ENCODE measurements at regions not wholly inside any gene's neighbourhood (a gene's known extent, or its start where the extent isn't known, plus 50 kb on each side); places are given as distances from the start of the nearest gene placed in this dataset.

DNA sequence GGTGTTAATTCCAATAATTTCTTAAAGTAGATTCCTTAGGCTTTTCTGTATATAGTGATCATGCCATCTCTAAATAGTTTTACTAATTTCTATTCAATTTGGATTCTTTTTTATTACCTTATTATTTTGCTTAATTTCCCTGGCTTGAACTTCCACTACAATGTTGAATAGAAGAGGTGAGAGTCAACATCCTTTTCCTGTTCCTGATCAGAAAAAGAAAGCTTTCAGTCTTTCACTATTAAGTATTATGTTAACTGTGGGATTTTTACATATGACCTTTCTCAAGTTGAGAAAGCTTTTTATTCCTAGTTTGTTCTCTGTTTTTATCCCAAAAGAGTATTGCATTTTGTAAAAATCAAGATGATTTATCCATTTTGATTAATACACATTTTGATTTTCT lies 574.5 kb upstream of the TLE4 start:
- TF ChIP-seq, protein P1, sequence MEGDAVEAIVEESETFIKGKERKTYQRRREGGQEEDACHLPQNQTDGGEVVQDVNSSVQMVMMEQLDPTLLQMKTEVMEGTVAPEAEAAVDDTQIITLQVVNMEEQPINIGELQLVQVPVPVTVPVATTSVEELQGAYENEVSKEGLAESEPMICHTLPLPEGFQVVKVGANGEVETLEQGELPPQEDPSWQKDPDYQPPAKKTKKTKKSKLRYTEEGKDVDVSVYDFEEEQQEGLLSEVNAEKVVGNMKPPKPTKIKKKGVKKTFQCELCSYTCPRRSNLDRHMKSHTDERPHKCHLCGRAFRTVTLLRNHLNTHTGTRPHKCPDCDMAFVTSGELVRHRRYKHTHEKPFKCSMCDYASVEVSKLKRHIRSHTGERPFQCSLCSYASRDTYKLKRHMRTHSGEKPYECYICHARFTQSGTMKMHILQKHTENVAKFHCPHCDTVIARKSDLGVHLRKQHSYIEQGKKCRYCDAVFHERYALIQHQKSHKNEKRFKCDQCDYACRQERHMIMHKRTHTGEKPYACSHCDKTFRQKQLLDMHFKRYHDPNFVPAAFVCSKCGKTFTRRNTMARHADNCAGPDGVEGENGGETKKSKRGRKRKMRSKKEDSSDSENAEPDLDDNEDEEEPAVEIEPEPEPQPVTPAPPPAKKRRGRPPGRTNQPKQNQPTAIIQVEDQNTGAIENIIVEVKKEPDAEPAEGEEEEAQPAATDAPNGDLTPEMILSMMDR (IDR thresholded peaks at IDR 0.05) = no peak
- no peaks in the 10 kb centered on the region for H3K9me3 ChIP-seq
- H3K27ac ChIP-seq = no peak overlapping the region
- intact Hi-C loops (cut with DNase I) = no loop called here
- H3K9ac ChIP-seq (ENCODE audit: low read depth in 2 of 2, low read length in 2 of 2) = no peak overlapping the region
- no peaks in the 10 kb centered on the region for H3K36me3 ChIP-seq
- H3K27me3 ChIP-seq = no peaks in the 10 kb centered on the region
- no peak for DNase-seq
- no peak overlapping the region for H3K4me3 ChIP-seq
- no peaks in the 10 kb centered on the region for H3K4me1 ChIP-seq

DNA sequence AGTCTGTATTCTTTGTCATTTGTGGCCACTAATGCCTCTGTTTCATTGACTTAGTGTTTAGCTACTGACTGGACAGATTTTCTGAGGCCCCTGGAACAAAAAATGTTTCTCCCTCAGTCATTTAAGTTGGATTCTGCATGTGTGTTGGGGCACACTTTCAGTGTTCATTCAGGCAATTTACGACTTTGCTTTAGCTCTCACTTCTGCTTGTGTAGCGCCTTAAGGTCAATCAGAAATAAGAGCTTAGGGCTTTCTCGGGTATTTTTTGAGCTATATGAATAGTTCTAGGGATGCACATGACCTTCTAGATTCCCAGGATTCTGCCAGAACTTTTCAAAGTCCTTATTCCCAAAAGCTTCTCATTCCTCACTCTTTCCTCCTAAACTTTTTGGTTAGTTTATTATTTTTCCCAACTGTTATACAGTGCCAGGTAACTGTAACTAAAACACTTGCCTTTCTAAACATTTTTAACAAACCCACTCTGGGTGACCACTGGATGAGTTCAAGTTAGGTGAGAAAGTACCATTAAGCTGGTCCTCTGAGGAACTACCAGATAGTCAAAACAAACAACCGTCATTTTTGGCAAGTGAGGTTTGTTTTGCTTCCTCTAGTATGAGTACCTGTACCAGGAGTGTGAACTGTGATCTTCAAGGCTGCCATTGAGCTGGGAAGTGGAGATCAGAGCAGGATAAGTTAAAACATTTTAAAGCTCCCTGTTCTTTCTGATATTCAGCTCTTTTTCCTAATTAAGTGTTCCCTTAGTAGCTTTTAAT lies 571.3 kb upstream of the TLE4 start:
- H3K27ac ChIP-seq = no peak overlapping the region

DNA sequence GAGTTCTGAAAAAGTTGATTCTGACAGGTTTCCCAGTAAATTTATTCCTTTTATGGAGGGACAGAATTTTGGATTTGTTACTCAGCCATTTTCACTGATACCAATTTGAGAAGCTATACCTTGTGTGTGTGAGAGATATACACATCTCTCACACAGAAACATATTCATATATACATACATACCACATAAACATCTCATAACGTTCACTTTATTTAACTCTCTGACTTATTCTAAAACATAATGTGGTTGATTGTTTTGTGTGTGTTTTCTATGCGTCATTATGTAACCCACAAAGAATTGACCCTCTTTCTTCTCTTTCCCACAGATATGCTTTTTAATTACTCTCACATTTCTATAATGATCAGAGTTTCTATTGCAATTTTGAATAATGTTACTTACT lies 570.8 kb upstream of the TLE4 start:
- Histone ChIP-seq H3K27me3 (no peaks in the 10 kb centered on the region), H3K9me3 (no peaks in the 10 kb centered on the region), H3K27ac (no peak overlapping the region), H3K36me3 (no peaks in the 10 kb centered on the region), H3K9ac (ENCODE audit: low read depth in 2 of 2, low read length in 2 of 2) (no peak overlapping the region), H3K4me1 (no peaks in the 10 kb centered on the region), H3K4me3 (no peak overlapping the region)
- TF ChIP-seq, protein P1 (IDR thresholded peaks at IDR 0.05) = no peak
- intact Hi-C loops (cut with DNase I) = no loop called here
- DNase-seq = no peak

More for the DNA sequence above, 571.3 kb upstream of the TLE4 start:
- H3K9ac ChIP-seq (ENCODE audit: low read depth in 2 of 2, low read length in 2 of 2) = no peak overlapping the region
- H3K9me3 ChIP-seq = no peaks in the 10 kb centered on the region
- H3K36me3 ChIP-seq = no peaks in the 10 kb centered on the region
- TF ChIP-seq, protein P1 (IDR thresholded peaks at IDR 0.05) = no peak
- intact Hi-C loops (cut with DNase I) = no loop called here
- H3K27me3 ChIP-seq = no peaks in the 10 kb centered on the region
- H3K4me1 ChIP-seq = no peaks in the 10 kb centered on the region
- no peak for DNase-seq
- no peak overlapping the region for H3K4me3 ChIP-seq

DNA sequence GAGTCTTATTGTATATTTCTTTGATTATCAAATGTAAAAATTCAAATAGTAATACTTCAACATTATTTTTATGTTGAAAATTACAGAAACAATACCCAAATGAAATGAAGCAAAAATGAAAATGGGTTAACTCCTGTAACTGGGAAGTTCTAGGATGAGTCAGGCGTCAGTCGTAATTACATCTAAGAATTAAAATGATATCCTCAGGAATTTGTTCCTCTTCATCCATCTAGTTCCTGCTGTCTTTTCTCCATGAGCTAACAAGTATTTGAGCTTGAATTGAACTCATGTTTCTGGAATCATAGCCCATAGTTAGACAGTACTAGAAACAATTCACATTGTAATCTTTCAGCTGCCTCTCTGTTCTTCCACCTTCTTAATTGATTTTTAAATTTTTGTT lies 568.3 kb upstream of the TLE4 start:
- DNase-seq = no peak
- Histone ChIP-seq H3K9ac (ENCODE audit: low read depth in 2 of 2, low read length in 2 of 2) (no peak overlapping the region), H3K9me3 (no peaks in the 10 kb centered on the region), H3K27me3 (no peaks in the 10 kb centered on the region), H3K27ac (no peak overlapping the region), H3K4me3 (no peak overlapping the region), H3K4me1 (no peaks in the 10 kb centered on the region), H3K36me3 (no peaks in the 10 kb centered on the region)
- intact Hi-C loops (cut with DNase I) = no loop called here
- TF ChIP-seq, protein P1 (IDR thresholded peaks at IDR 0.05) = no peak

DNA sequence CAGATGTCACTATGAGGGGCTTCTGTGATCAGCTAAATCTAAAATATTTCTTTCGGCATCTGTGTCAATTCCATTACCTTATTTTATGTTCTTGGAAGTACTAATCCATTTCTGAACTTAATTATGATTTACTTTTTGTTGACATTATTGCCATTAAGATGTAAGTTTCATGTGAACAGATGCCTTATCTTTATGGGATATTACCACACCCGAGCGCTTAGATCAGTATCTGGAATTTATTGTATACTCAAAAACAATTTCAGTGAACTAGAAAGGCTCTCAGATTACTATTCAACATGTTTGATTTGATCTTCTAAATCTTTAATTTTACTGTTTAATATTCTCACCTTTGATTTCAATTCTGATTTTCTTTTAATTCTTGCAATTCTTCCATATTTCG lies 567.7 kb upstream of the TLE4 start:
- H3K4me1 ChIP-seq = no peaks in the 10 kb centered on the region
- no peaks in the 10 kb centered on the region for H3K27me3 ChIP-seq
- no peaks in the 10 kb centered on the region for H3K9me3 ChIP-seq
- DNase-seq = no peak
- H3K27ac ChIP-seq = no peak overlapping the region
- no peak overlapping the region for H3K9ac ChIP-seq (ENCODE audit: low read depth in 2 of 2, low read length in 2 of 2)
- H3K36me3 ChIP-seq = no peaks in the 10 kb centered on the region
- intact Hi-C loops (cut with DNase I) = no loop called here
- H3K4me3 ChIP-seq = no peak overlapping the region
- TF ChIP-seq, protein P1 (IDR thresholded peaks at IDR 0.05) = no peak

Measured in colonic mucosa (tissue), 4 donors.